SJCRH30 (cell line): ENCODE measurements at regions not wholly inside any gene's neighbourhood (a gene's known extent, or its start where the extent isn't known, plus 50 kb on each side); places are given as distances from the start of the nearest gene placed in this dataset.

Experiments
- DNase-seq, 2 experiments: peaks; one replicate each; pipeline ENCODE4 v3.0.0-alpha.2; 2015 to 2020
- H3K27ac ChIP-seq: fragments of 250-450 bp; sonication (Bioruptor Pico); 2 replicates; pipeline ENCODE4 v1.5.1; 2020; ENCODE audit warnings: mild to moderate bottlenecking, moderate library complexity
- H3K27me3 ChIP-seq: fragments of 250-450 bp; sonication (Bioruptor Pico); 2 replicates; pipeline ENCODE4 v1.5.1; 2020; ENCODE audit warnings: mild to moderate bottlenecking, moderate library complexity
- H3K36me3 ChIP-seq: fragments of 250-450 bp; sonication (Bioruptor Pico); 2 replicates; pipeline ENCODE4 v1.5.1; 2020; ENCODE audit warnings: mild to moderate bottlenecking, moderate library complexity
- H3K4me1 ChIP-seq: fragments of 250-450 bp; sonication (Bioruptor Pico); 2 replicates; pipeline ENCODE4 v1.5.1; 2020; ENCODE audit warnings: mild to moderate bottlenecking, moderate library complexity
- H3K4me3 ChIP-seq: fragments of 250-450 bp; sonication (Bioruptor Pico); 2 replicates; pipeline ENCODE4 v1.5.1; 2020; ENCODE audit warnings: mild to moderate bottlenecking, moderate library complexity
- H3K9me3 ChIP-seq: fragments of 250-450 bp; sonication (Bioruptor Pico); replicated peaks from 2 replicates; pipeline ENCODE4 v1.5.1; 2020; ENCODE audit warnings: mild to moderate bottlenecking, moderate library complexity

- Histone ChIP-seq H3K4me1 (no peaks in the 10 kb centered on the region), H3K27me3 (no peaks in the 10 kb centered on the region), H3K9me3 (no peaks in the 10 kb centered on the region), H3K4me3 (no peak overlapping the region), H3K36me3 (no peaks in the 10 kb centered on the region), H3K27ac (no peak overlapping the region)
- DNase-seq = no peak
Observed at GRCh38 chr2:185338104-185338503, 400.5 kb upstream of the FSIP2 start.

DNA sequence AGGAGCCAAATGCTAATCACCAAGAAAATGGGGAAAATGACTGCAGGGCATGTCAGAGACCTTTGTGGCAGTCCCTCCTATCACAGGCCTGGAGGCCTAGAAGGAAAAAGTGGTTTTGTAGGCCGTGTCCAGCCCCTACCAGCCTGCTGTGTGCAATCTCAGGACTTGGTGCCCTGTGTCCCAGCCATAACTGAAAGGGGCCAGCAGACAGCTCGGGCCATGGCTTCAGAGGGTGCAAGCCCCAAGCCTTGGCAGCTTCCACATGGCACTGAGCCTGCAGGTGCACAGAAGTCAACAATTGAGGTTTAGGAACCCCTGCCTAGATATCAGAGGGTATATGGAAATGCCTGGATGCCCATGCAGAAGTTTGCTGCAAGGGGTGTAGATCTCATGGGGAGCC, 391.2 kb upstream of the FSIP2 start:
- no peaks in the 10 kb centered on the region for H3K4me1 ChIP-seq
- no peaks in the 10 kb centered on the region; the same call in 1 of the 2 replicates for H3K9me3 ChIP-seq
- no peak for DNase-seq
- H3K27me3 ChIP-seq = no peaks in the 10 kb centered on the region
- no peak overlapping the region for H3K27ac ChIP-seq
- H3K4me3 ChIP-seq = no peak overlapping the region
- H3K36me3 ChIP-seq = no peaks in the 10 kb centered on the region

- DNase-seq = no peak
- H3K4me1 ChIP-seq = no peaks in the 10 kb centered on the region
- H3K27ac ChIP-seq = no peak overlapping the region
- H3K36me3 ChIP-seq = no peaks in the 10 kb centered on the region
- no peaks in the 10 kb centered on the region for H3K9me3 ChIP-seq
- no peaks in the 10 kb centered on the region for H3K27me3 ChIP-seq
- H3K4me3 ChIP-seq = no peak overlapping the region
Observed at GRCh38 chr2:185360776-185361175, 377.8 kb upstream of the FSIP2 start.

- Histone ChIP-seq H3K9me3 (no peaks in the 10 kb centered on the region), H3K4me1 (no peaks in the 10 kb centered on the region), H3K27me3 (no peaks in the 10 kb centered on the region), H3K27ac (no peak overlapping the region), H3K4me3 (no peak overlapping the region), H3K36me3 (no peaks in the 10 kb centered on the region)
- no peak for DNase-seq
Observed at GRCh38 chr2:185372188-185372587, 366.4 kb upstream of the FSIP2 start.

GRCh38 chr2:185373229-185373628, 365.4 kb upstream of the FSIP2 start:
- no peak for DNase-seq
- Histone ChIP-seq H3K4me1 (no peaks in the 10 kb centered on the region), H3K27me3 (no peaks in the 10 kb centered on the region), H3K36me3 (no peaks in the 10 kb centered on the region), H3K9me3 (no peaks in the 10 kb centered on the region), H3K4me3 (no peak overlapping the region), H3K27ac (no peak overlapping the region)

DNA sequence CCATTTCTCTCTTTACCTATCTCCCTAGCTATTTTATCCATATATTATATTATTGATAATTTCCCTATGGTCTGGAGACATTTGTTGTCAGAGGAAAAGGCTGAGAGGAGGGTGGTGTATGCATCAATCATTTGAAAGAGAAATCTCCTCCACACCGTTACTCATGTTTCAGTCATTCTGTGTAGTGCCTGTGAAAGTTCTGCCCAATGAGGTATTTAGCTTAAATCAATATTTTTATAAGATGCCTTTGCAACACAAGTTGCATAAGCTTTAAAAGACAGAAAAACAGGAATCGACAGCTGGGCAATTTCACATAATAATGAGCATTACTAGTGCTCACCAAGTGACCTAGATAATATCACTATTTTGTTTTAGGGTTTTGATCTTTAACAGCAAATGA, 363.7 kb upstream of the FSIP2 start:
- no peak overlapping the region for H3K27ac ChIP-seq
- H3K4me3 ChIP-seq = no peak overlapping the region
- H3K4me1 ChIP-seq = no peaks in the 10 kb centered on the region
- 0 out of 2 replicates have a peak, but pooled peaks cover under 1% of the 10 kb centered on the region for H3K9me3 ChIP-seq
- no peaks in the 10 kb centered on the region for H3K36me3 ChIP-seq
- peak in 1 of 2 experiments; percentile 2 for DNase-seq
- H3K27me3 ChIP-seq = no peaks in the 10 kb centered on the region

DNA sequence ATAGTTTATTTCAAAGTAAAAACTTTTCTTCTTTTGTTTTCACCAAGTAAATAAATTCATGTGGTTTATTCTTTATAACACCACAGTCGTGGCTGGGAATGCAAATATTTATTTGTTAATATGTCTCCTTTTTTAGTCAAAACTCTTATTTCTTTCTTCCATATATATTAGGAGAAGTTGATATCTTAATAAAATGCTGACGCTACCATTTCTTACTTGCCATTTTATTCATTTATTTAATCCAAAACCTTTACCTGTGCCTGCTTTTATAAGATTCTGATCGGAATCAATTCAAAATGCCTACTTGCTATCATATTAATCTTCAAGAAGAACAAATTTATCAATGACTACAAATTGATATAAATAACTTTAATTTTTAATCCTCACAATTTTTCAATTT, 362.9 kb upstream of the FSIP2 start:
- Histone ChIP-seq H3K4me3 (no peak overlapping the region), H3K27ac (no peak overlapping the region), H3K9me3 (0 out of 2 replicates have a peak, but pooled peaks cover 3% of the 10 kb centered on the region), H3K36me3 (no peaks in the 10 kb centered on the region), H3K4me1 (no peaks in the 10 kb centered on the region), H3K27me3 (no peaks in the 10 kb centered on the region)
- DNase-seq = no peak

DNA sequence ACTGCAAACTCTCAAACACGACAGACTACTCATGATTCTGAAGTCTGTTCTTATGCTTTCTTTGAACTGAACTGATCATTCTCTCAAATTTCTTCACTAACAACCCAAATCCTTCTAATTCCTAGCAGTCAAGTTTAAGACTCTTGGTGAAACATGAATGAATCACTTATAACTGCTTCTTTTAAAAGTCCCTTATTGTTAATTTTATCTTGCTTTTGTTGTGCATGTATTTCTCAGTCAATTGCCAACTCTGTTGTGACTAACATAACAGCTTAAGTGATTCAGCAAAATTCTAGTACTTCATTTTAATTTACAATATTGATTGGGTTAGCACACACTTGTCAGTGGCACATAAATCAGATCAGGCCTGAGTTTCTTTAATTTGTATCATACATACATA, 357.0 kb upstream of the FSIP2 start:
- Histone ChIP-seq H3K27ac (no peak overlapping the region), H3K4me3 (no peak overlapping the region), H3K36me3 (no peaks in the 10 kb centered on the region), H3K4me1 (no peaks in the 10 kb centered on the region), H3K27me3 (no peaks in the 10 kb centered on the region), H3K9me3 (0 out of 2 replicates have a peak, but pooled peaks cover 3% of the 10 kb centered on the region)
- no peak for DNase-seq

DNA sequence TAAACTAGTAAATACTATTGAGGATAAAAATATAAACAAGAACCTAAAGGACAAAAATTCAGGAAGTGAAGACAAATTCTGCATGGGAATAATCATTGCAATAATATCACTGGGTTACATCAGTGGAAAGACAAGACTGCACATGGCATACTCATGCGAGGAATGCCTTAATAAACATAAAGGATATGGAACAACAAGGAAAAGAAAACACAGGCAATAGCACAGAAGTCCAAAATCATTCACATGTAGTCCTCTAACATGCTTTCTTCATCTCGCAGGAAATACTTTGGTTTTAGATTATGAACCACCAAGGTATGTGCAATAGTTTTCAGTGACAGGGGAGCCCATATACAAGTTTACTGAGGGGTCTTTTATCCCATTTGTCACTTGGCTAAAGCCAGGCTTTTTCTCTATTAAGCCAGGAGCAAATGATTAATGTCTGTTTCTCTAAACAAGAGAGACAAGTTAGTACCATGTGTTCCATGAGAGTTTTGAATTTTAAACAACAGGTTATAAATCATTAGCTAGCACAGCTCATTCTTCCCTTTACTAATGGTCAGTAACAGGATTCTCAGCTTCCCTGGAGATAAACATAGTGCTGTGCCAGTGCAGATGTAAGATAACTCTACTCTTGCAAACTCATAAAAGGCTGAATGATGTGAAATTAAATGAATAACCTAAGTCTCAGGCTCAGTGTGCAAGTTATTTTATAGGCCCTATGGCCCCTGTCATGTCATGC, 353.6 kb upstream of the FSIP2 start:
- DNase-seq = no peak
- no peak overlapping the region for H3K4me3 ChIP-seq
- H3K4me1 ChIP-seq = no peaks in the 10 kb centered on the region
- no peaks in the 10 kb centered on the region for H3K36me3 ChIP-seq
- H3K27me3 ChIP-seq = no peaks in the 10 kb centered on the region
- H3K9me3 ChIP-seq = 0 out of 2 replicates have a peak, but pooled peaks cover 2% of the 10 kb centered on the region
- no peak overlapping the region for H3K27ac ChIP-seq

DNA sequence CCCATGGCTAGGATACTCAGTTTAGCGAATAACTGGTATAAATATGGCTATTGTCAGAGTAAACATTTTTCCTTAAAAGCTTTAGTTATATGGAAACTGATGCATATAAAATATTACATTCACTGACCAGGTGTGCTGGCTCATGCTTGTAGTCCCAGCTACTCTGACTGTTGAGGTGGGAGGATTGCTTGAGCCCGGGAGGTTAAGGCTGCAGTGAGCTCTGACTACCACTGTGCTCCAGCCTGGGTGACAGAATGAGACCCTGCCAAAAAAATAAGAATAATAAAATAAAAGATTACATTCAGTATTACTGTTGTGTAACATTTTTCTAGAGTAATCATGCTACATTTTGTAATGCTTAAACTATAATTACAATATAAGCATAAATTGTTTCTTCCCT, 350.4 kb upstream of the FSIP2 start:
- no peaks in the 10 kb centered on the region for H3K9me3 ChIP-seq
- no peaks in the 10 kb centered on the region for H3K27me3 ChIP-seq
- H3K36me3 ChIP-seq = no peaks in the 10 kb centered on the region
- H3K4me1 ChIP-seq = no peaks in the 10 kb centered on the region
- DNase-seq = no peak
- no peak overlapping the region for H3K4me3 ChIP-seq
- no peak overlapping the region for H3K27ac ChIP-seq

DNA sequence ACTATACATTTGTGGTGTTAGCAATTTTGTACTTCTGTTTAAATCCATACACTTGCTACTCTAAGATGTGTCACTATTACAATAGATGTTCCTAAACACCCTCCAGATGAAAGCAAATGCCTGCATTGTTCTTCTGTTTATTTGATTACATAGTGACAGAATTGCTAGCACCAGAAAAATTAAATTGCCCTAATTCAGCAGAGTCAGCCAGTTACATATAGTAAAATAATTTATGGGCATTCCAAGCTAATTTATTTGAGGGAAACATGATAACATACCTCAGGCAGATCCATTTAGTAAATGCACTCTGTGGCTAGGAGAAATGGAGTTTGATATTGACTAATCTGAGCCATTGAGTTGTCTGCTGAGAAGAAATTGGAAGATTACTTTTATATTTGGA, 347.1 kb upstream of the FSIP2 start:
- Histone ChIP-seq H3K4me1 (no peaks in the 10 kb centered on the region), H3K36me3 (no peaks in the 10 kb centered on the region), H3K9me3 (no peaks in the 10 kb centered on the region), H3K27me3 (no peaks in the 10 kb centered on the region), H3K27ac (no peak overlapping the region), H3K4me3 (no peak overlapping the region)
- no peak for DNase-seq

DNA sequence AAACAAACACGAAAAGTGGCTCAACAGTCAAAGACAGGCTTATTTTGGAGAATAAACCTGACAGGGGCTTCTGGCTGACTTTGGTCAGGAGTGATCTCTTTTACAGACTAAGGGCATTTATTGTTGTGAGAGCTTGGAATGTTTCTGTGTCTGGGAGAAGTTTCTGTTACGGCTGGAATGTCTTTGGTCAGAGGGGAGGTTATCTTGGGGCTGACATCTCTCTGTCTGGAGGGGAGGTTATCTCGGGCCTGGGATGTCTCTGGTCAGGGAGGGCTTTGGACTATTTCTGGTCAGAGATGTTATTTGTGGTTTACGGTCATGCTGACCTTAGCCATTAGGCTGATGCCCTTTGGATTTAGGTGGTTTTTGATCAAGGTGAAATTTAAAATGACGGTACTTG, 345.5 kb upstream of the FSIP2 start:
- no peak overlapping the region for H3K4me3 ChIP-seq
- H3K9me3 ChIP-seq = no peaks in the 10 kb centered on the region
- no peak for DNase-seq
- no peak overlapping the region for H3K27ac ChIP-seq
- H3K4me1 ChIP-seq = no peaks in the 10 kb centered on the region
- H3K27me3 ChIP-seq = no peaks in the 10 kb centered on the region
- H3K36me3 ChIP-seq = no peaks in the 10 kb centered on the region

- Histone ChIP-seq H3K9me3 (no peaks in the 10 kb centered on the region), H3K4me3 (no peak overlapping the region), H3K27ac (no peak overlapping the region), H3K36me3 (no peaks in the 10 kb centered on the region), H3K27me3 (no peaks in the 10 kb centered on the region), H3K4me1 (no peaks in the 10 kb centered on the region)
- DNase-seq = no peak
Observed at GRCh38 chr2:185402474-185402873, 336.1 kb upstream of the FSIP2 start.

GRCh38 chr2:185404578-185404977, 334.0 kb upstream of the FSIP2 start:
- no peaks in the 10 kb centered on the region for H3K36me3 ChIP-seq
- H3K9me3 ChIP-seq = no peaks in the 10 kb centered on the region
- no peak overlapping the region for H3K4me3 ChIP-seq
- H3K4me1 ChIP-seq = no peaks in the 10 kb centered on the region
- no peaks in the 10 kb centered on the region for H3K27me3 ChIP-seq
- DNase-seq = no peak
- H3K27ac ChIP-seq = no peak overlapping the region

GRCh38 chr2:185417111-185417510, 321.5 kb upstream of the FSIP2 start:
- Histone ChIP-seq H3K27me3 (no peaks in the 10 kb centered on the region), H3K4me1 (no peaks in the 10 kb centered on the region), H3K4me3 (no peak overlapping the region), H3K27ac (no peak overlapping the region), H3K9me3 (no peaks in the 10 kb centered on the region), H3K36me3 (no peaks in the 10 kb centered on the region)
- no peak for DNase-seq

DNA sequence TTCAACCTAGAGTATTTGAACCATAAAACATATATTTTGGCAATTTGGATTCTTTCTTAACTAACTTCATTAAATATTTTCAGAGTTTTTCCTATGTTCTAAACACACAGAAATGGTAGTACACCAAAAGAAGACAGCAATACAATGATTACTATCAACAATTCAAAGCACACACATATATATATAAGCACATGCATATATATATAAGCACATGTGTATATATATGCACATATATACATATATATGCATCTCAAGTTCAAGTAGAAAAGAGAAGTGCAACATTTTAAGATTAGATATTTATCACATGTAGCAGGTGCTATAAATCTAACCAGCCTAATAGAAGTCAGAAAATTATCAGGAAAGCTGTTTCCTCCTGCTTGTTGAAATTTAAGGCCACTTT, 320.9 kb upstream of the FSIP2 start:
- no peaks in the 10 kb centered on the region for H3K36me3 ChIP-seq
- H3K4me1 ChIP-seq = no peaks in the 10 kb centered on the region
- no peaks in the 10 kb centered on the region for H3K27me3 ChIP-seq
- no peak overlapping the region for H3K27ac ChIP-seq
- H3K9me3 ChIP-seq = no peaks in the 10 kb centered on the region
- no peak overlapping the region for H3K4me3 ChIP-seq
- no peak for DNase-seq
